ENCODE measurements at regions not wholly inside any gene's neighbourhood (a gene's known extent, or its start where the extent isn't known, plus 50 kb on each side); places are given as distances from the start of the nearest gene placed in this dataset.
"Not testable (repeated sequence)": the region's sequence is repeated elsewhere in the genome, so short reads cannot be mapped to it uniquely, and the experiment has no call there.

GRCh38 chr1:146641534-146641933, 296.6 kb upstream of the NBPF12 start:
- POLR2A ChIA-PET; ATAC-seq (ENCODE audit: low read depth); H3K27ac Mint-ChIP-seq; H3K36me3 Mint-ChIP-seq; DNase-seq; H3K9me3 Mint-ChIP-seq; H3K27me3 Mint-ChIP-seq; H3K4me3 Mint-ChIP-seq; H3K4me1 Mint-ChIP-seq: not testable (repeated sequence)

DNA sequence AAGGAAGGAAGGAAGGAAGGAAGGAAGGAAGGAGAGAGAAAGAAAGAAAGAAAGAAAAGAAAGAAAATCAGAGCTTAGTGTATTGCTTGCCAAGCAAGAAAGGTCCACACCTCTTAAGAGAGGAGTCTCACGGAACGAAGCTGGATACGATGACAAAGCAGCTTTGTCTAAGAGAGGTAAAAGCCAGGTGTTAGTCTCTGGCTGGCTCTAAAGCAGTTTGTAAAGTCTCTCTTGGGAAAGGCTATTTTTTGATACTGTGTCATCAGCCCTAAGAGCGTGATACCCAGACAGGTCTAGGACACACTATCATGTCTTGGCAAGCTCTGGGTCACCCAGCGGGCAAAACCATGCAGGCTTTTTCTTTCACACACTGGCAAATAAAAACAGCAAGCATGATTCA, 297.5 kb upstream of the NBPF12 start:
- H3K36me3 Mint-ChIP-seq; H3K4me1 Mint-ChIP-seq; DNase-seq; ATAC-seq (ENCODE audit: low read depth); H3K4me3 Mint-ChIP-seq; H3K9me3 Mint-ChIP-seq; POLR2A ChIA-PET; H3K27me3 Mint-ChIP-seq; H3K27ac Mint-ChIP-seq: not testable (repeated sequence)

DNA sequence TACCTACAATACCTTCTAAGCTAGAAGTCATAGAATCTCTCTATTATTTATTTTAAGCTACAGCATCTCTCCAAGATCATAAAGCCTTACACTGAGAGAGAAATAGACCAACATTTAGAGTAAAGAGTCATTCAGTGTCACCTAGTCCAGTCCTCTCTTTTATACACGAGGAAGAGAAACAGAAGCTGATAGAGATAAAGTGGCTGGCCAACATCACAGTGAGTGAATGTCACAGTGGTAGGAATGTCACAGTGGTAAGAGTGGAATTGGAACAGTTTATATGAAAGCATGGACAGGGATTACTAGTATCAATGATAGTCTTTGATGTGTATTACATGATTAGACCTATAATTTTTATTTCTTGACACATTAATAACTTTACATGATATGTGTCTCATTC, 307.8 kb upstream of the NBPF12 start:
- H3K27ac Mint-ChIP-seq; H3K4me1 Mint-ChIP-seq; DNase-seq; H3K36me3 Mint-ChIP-seq; H3K27me3 Mint-ChIP-seq; H3K9me3 Mint-ChIP-seq; POLR2A ChIA-PET; ATAC-seq (ENCODE audit: low read depth); H3K4me3 Mint-ChIP-seq: not testable (repeated sequence)

DNA sequence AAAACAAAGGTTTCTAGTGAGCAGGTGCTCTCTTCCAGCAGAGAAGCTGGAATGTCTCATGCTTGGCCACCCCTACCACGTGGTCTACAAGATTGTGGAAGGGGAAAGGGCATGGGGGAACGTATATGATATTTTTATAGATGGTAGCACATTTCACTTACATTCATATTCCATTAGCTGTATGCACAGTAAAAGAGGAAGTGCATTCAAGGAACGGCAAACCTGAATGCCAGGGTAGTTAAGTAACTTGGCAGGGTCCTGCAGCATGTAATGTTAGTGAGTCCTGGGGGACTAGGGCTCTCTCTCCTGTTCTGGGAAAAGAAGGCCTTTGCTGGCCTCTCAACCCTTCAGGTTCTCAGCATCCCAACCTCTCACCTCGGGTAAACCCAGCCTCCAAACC, 319.5 kb upstream of the NBPF12 start:
- H3K4me3 Mint-ChIP-seq; ATAC-seq (ENCODE audit: low read depth); H3K9me3 Mint-ChIP-seq; DNase-seq; H3K4me1 Mint-ChIP-seq; POLR2A ChIA-PET; H3K27ac Mint-ChIP-seq; H3K27me3 Mint-ChIP-seq; H3K36me3 Mint-ChIP-seq: not testable (repeated sequence)

DNA sequence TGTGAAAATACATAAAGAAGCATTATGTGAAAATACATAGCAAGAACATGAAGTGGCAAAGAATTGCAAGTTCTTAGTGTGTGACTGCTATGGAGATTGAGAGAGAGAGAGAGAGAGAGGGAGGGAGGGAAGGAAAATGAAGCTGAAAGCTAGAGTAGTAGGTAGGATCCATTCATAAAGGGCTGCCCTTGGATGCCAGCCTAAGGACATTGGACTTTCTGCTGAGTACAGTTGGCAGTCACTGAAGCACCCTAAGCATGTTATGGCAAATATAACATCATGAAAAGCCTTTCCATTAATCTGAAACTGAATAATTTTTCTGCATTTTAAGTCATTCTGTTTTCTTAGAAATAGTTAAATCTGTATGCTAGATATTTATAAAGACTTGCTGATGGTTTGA, 333.4 kb upstream of the NBPF12 start:
- POLR2A ChIA-PET = not testable (repeated sequence)

DNA sequence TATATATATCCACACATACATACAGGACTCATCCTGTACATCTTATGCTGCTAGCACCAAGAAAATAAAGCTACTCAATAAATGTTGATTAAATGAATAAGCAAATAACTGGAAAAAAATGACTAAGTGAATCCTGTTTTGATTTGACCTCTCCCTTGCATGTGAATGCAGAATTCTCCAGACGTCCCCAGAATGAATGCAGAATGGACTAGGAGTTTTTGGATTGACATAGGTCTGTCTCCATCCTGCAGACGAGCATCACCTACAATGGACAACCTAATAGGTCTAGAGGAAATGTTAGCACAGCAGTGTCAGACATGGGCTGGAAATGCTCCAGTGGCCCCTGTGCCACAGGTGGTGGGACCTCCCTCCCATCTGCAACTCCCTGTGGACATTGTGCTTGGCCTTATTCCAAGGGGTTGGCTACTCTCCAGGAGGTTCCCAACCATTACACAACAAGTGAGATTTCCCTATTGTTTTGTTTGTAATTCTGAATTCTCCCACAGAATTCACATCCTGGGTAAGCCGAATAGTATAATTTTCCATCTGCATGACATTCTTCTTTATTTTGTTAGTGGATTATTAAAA, 337.3 kb upstream of the NBPF12 start:
- H3K4me1 Mint-ChIP-seq; H3K27me3 Mint-ChIP-seq; H3K36me3 Mint-ChIP-seq; H3K27ac Mint-ChIP-seq; DNase-seq; H3K9me3 Mint-ChIP-seq; H3K4me3 Mint-ChIP-seq; POLR2A ChIA-PET; ATAC-seq (ENCODE audit: low read depth): not testable (repeated sequence)

More for the DNA sequence above, 333.4 kb upstream of the NBPF12 start:
- not testable (repeated sequence) for H3K4me3 Mint-ChIP-seq; H3K4me1 Mint-ChIP-seq; H3K27me3 Mint-ChIP-seq; H3K27ac Mint-ChIP-seq; H3K36me3 Mint-ChIP-seq; DNase-seq; ATAC-seq (ENCODE audit: low read depth); H3K9me3 Mint-ChIP-seq

DNA sequence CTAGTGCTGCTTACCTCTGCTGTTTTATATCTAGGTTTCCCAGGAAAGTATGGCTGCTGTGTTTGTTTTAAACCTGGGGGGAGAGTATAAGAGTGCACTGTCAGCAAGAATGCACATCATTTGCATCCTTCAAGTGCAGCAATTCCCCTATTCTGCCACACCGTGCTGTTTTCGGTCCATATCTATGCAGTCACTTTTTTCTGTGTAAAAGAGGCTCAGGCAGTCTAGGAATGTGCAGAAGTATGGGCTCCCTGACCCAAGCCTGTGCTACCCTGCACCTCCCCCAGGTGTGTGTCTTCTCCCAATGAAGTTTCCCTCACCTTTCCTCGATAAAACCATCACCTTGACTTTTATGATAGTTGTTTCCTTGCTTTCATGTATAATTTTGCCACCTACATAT, 338.2 kb upstream of the NBPF12 start:
- H3K4me1 Mint-ChIP-seq; H3K4me3 Mint-ChIP-seq; DNase-seq; H3K9me3 Mint-ChIP-seq; ATAC-seq (ENCODE audit: low read depth); POLR2A ChIA-PET; H3K36me3 Mint-ChIP-seq; H3K27ac Mint-ChIP-seq; H3K27me3 Mint-ChIP-seq: not testable (repeated sequence)

GRCh38 chr1:146581229-146581628, 352.4 kb upstream of the NOTCH2NLA start:
- ATAC-seq (ENCODE audit: low read depth); H3K27ac Mint-ChIP-seq; POLR2A ChIA-PET; H3K4me3 Mint-ChIP-seq; H3K36me3 Mint-ChIP-seq; H3K9me3 Mint-ChIP-seq; DNase-seq; H3K27me3 Mint-ChIP-seq; H3K4me1 Mint-ChIP-seq: not testable (repeated sequence)

- H3K27me3 Mint-ChIP-seq; ATAC-seq (ENCODE audit: low read depth); H3K9me3 Mint-ChIP-seq; POLR2A ChIA-PET; H3K27ac Mint-ChIP-seq; H3K4me1 Mint-ChIP-seq; H3K4me3 Mint-ChIP-seq; DNase-seq; H3K36me3 Mint-ChIP-seq: not testable (repeated sequence)
These were observed 338.7 kb upstream of the NOTCH2NLA start for GRCh38 chr1:146567541-146567940.

GRCh38 chr1:146558032-146558431, 329.2 kb upstream of the NOTCH2NLA start:
- POLR2A ChIA-PET; DNase-seq; H3K27me3 Mint-ChIP-seq; H3K36me3 Mint-ChIP-seq; H3K4me1 Mint-ChIP-seq; ATAC-seq (ENCODE audit: low read depth); H3K4me3 Mint-ChIP-seq; H3K9me3 Mint-ChIP-seq; H3K27ac Mint-ChIP-seq: not testable (repeated sequence)

- DNase-seq; H3K27ac Mint-ChIP-seq; H3K27me3 Mint-ChIP-seq; H3K36me3 Mint-ChIP-seq; H3K4me1 Mint-ChIP-seq; H3K4me3 Mint-ChIP-seq; ATAC-seq (ENCODE audit: low read depth); POLR2A ChIA-PET; H3K9me3 Mint-ChIP-seq: not testable (repeated sequence)
These were observed 327.6 kb upstream of the NOTCH2NLA start for GRCh38 chr1:146556405-146556804.

DNA sequence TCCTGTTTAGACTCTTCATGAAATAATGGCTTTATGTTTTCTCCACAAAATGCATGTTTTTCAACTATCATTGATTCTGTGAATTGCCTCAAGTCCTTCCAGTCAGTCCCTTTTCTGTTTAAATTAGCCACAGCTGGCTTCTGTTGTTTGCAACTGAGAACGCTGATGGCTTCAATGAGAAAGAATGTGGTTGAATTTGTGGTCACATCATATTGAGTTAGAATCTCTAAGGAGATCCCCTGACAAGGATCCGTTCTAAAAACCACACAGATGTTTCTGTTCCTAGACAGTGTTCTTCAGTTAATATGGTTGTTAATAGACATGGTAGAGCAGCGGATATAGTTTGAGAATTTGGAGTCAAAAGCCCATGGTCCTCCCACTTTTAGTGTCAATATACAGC, 323.6 kb upstream of the NOTCH2NLA start:
- H3K36me3 Mint-ChIP-seq, POLR2A ChIA-PET, H3K27ac Mint-ChIP-seq, H3K9me3 Mint-ChIP-seq, H3K4me1 Mint-ChIP-seq, DNase-seq, H3K27me3 Mint-ChIP-seq: not testable (repeated sequence)
- H3K4me3 Mint-ChIP-seq = peak overlapping the region; percentile 29
- ATAC-seq (ENCODE audit: low read depth) = peak; percentile 71

GRCh38 chr1:146548684-146549083, 319.9 kb upstream of the NOTCH2NLA start:
- H3K9me3 Mint-ChIP-seq; H3K36me3 Mint-ChIP-seq; H3K27ac Mint-ChIP-seq; DNase-seq; H3K27me3 Mint-ChIP-seq; H3K4me1 Mint-ChIP-seq; ATAC-seq (ENCODE audit: low read depth); H3K4me3 Mint-ChIP-seq; POLR2A ChIA-PET: not testable (repeated sequence)

DNA sequence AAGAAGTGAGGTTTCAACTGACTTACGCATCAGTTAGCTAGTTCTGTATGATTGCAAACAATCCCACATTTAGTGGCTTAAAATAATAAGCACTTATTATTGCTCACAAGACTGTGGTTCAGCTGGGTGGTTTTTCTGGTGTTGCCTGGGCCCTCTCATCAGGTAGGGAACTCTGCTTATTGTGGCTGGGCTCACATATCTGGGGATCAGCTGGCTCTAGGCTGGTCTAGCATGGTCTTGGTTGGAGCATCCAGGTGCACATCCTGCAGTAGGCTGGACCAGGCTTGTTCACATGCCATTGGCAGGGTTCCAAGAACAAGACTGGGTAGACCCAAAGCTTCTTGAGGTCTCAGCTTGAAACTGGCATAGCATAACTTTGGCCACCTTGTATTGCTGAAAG, 317.4 kb upstream of the NOTCH2NLA start:
- POLR2A ChIA-PET; H3K27ac Mint-ChIP-seq; H3K27me3 Mint-ChIP-seq; H3K36me3 Mint-ChIP-seq; H3K9me3 Mint-ChIP-seq; DNase-seq; H3K4me1 Mint-ChIP-seq; ATAC-seq (ENCODE audit: low read depth); H3K4me3 Mint-ChIP-seq: not testable (repeated sequence)

GRCh38 chr1:146537775-146538373, 309.1 kb upstream of the NOTCH2NLA start:
- H3K36me3 Mint-ChIP-seq; POLR2A ChIA-PET; H3K9me3 Mint-ChIP-seq; H3K27me3 Mint-ChIP-seq; DNase-seq; H3K4me1 Mint-ChIP-seq; ATAC-seq (ENCODE audit: low read depth); H3K4me3 Mint-ChIP-seq; H3K27ac Mint-ChIP-seq: not testable (repeated sequence)
